Rectal smooth muscle tissue (tissue), 1 donor: ENCODE measurements at regions not wholly inside any gene's neighbourhood (a gene's known extent, or its start where the extent isn't known, plus 50 kb on each side); places are given as distances from the start of the nearest gene placed in this dataset.

ENCODE experiments used
- H3K27ac ChIP-seq: one replicate; pipeline ENCODE4 v1.7.0; 2013; ENCODE audit warnings: low read depth, low read length, inconsistent platforms
- H3K27me3 ChIP-seq: one replicate; pipeline ENCODE4 v1.7.0; 2013; ENCODE audit warnings: low read length; ENCODE audit not compliant: control insufficient read depth, insufficient read depth
- H3K36me3 ChIP-seq: one replicate; pipeline ENCODE4 v1.7.0; 2013; ENCODE audit warnings: low read length; ENCODE audit not compliant: control insufficient read depth, insufficient read depth
- H3K4me1 ChIP-seq: one replicate; pipeline ENCODE4 v1.7.0; 2013; ENCODE audit warnings: low read length; ENCODE audit not compliant: control insufficient read depth, insufficient read depth
- H3K4me3 ChIP-seq: one replicate; pipeline ENCODE4 v1.7.0; 2013; ENCODE audit warnings: low read length
- H3K9ac ChIP-seq: one replicate; pipeline ENCODE4 v1.7.0; 2013; ENCODE audit warnings: low read length

DNA sequence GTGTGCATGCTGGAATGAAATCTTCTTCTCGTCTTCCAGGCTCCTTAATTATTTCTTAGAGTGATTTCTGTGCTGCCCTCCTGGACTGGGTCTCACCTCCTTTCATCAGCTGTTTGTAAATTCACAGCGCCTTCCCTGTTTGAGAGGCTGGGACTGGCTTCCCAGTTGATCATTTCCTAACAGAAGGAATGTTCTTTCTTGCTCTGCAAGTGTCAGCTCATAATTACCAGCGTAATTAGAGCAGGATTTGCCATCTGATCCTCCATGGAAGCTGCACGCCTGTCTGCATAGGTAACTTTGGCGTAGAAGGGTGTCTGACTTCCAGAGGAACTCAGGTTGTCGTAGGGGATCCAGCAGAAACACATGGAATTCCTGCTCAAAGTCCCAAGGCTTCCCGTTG, 375.0 kb upstream of the EEF2KMT start:
- Histone ChIP-seq H3K4me1 (no peaks in the 10 kb centered on the region), H3K36me3 (no peaks in the 10 kb centered on the region), H3K4me3 (no peak overlapping the region), H3K27me3 (no peaks in the 10 kb centered on the region), H3K27ac (no peak overlapping the region), H3K9ac (no peak overlapping the region)

DNA sequence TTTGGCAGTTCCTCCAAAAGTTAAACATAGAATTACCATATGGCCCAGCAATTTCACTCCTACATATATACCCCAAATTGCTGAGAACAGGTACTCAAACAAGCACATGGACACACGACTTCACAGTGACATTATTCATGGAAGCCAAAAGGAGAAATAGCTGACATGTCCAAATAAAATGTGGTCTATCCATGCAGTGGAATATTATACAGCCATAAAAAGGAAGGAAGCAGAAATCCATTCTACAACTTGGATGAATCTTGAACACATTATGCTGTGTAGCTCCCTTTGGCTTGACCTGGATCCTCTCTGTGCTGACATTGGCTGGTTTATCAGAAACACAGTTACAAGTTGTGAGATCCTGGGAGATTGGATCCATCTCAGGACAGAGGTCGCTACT, 370.9 kb upstream of the EEF2KMT start:
- Histone ChIP-seq H3K4me3 (no peak overlapping the region), H3K27ac (no peak overlapping the region), H3K9ac (no peak overlapping the region), H3K36me3 (no peaks in the 10 kb centered on the region), H3K4me1 (no peaks in the 10 kb centered on the region), H3K27me3 (no peaks in the 10 kb centered on the region)

DNA sequence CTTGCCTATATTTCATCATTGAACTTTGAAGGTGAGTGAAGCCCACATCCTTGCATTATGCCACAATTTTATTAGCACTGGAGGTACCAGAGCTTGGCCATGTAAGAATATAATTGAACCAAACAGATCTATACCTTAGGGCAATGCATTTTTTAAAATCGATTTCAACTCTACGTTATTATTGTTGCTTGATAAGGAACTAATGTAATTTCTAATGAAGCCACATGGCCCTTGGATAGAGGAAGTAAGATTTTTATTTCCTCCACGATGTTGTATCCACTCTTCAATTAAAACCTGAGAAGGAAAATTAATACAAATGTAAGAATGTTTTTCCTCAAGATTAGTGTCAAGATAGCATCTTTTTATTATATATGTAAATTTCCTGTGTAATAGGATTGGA, 370.0 kb upstream of the EEF2KMT start:
- Histone ChIP-seq H3K4me1 (no peaks in the 10 kb centered on the region), H3K27ac (no peak overlapping the region), H3K4me3 (no peak overlapping the region), H3K9ac (no peak overlapping the region), H3K36me3 (no peaks in the 10 kb centered on the region), H3K27me3 (no peaks in the 10 kb centered on the region)

GRCh38 chr16:5466551-5466950, 369.0 kb upstream of the EEF2KMT start:
- Histone ChIP-seq H3K9ac (no peak overlapping the region), H3K4me3 (no peak overlapping the region), H3K4me1 (no peaks in the 10 kb centered on the region), H3K27ac (no peak overlapping the region), H3K27me3 (no peaks in the 10 kb centered on the region), H3K36me3 (no peaks in the 10 kb centered on the region)

DNA sequence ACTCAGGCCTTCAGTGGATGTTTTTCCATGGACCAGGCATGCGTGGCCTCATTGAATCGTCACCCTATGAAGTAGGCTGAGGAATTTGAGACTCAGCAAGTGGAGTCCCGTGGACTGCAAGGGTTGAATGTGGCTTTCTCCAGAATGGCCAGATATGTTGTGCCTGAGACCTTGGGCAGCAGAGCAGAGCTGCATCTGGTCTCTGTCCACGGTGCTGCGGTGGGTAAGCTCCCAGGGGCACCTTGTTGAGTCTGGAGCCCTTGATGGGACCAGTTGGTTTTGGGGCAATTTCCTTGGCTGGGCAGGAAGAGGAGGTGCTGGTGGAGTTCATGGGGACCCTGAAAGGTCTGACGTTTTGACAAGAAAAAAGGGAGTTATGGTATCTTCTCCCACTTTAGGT, 368.1 kb upstream of the EEF2KMT start:
- Histone ChIP-seq H3K27me3 (no peaks in the 10 kb centered on the region), H3K27ac (no peak overlapping the region), H3K4me3 (no peak overlapping the region), H3K9ac (no peak overlapping the region), H3K4me1 (no peaks in the 10 kb centered on the region), H3K36me3 (no peaks in the 10 kb centered on the region)

GRCh38 chr16:5463820-5464219, 366.2 kb upstream of the EEF2KMT start:
- Histone ChIP-seq H3K9ac (no peak overlapping the region), H3K27me3 (no peaks in the 10 kb centered on the region), H3K4me3 (no peak overlapping the region), H3K4me1 (no peaks in the 10 kb centered on the region), H3K36me3 (no peaks in the 10 kb centered on the region), H3K27ac (no peak overlapping the region)

- Histone ChIP-seq H3K36me3 (no peaks in the 10 kb centered on the region), H3K4me3 (no peak overlapping the region), H3K9ac (no peak overlapping the region), H3K27me3 (no peaks in the 10 kb centered on the region), H3K4me1 (no peaks in the 10 kb centered on the region), H3K27ac (no peak overlapping the region)
Measured at GRCh38 chr16:5461574-5461973, 364.0 kb upstream of the EEF2KMT start.

DNA sequence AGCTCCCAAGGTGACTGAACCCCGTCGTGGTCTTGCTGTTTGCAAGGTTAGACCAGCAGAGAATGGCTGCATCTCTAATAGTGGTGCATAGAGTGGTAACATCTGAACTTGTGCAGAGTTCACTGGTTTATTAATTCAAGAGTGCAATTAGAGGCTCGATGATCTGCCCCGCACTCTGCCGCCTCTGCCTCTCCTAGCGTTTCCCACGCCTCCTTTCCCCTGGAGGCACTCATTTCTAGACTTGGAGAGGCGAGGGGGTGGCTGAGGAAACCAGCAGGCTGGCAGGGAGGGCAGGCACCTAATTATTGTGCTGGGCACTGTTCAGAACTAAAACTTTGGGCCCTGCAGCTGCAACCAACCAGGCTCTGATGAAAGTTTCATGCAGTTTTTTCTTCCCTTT, 363.5 kb upstream of the EEF2KMT start:
- Histone ChIP-seq H3K4me3 (no peak overlapping the region), H3K27ac (no peak overlapping the region), H3K9ac (no peak overlapping the region), H3K36me3 (no peaks in the 10 kb centered on the region), H3K27me3 (no peaks in the 10 kb centered on the region), H3K4me1 (no peaks in the 10 kb centered on the region)

DNA sequence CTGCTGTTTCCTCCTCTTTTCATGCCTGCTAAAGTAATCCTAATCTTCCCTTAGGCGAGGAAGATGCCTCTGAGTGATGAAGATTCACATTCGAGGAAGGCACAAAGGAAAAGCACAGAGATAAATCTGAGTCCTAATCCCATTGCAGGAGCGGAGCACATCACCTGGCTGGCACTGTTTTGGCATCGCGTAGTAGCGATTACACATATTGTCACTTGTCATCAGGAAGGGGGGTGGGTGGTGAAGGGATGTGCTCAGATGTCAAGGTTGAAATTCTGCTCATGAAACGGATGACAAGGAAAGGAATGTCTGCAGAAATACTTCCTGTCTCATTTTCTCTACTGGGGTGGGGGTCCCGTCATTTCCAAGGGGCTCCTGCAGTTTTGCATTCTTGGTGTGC, 363.1 kb upstream of the EEF2KMT start:
- no peak overlapping the region for H3K27ac ChIP-seq
- H3K27me3 ChIP-seq: no peaks in the 10 kb centered on the region
- H3K4me1 ChIP-seq: no peaks in the 10 kb centered on the region
- H3K36me3 ChIP-seq: no peaks in the 10 kb centered on the region
- H3K9ac ChIP-seq: no peak overlapping the region
- H3K4me3 ChIP-seq: no peak overlapping the region

DNA sequence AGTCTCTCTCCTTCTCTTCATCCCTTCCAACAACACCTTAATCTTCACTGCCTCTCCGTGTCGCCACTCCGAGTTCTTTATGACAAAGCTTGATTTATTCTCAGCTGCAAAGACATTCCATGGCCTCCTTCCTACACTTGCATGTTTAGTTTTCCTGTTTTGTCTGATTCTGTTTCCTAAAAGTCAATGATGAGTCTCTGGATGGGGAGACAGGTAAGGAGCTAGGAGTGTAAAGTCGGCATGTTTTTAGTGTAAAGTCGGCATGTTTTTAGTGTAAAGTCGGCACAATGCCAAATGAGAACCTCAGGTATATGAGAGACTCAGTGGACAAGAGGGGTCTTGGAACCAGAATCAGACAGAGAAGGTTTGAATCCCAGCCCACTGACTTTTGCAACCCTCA, 362.3 kb upstream of the EEF2KMT start:
- H3K4me3 ChIP-seq: no peak overlapping the region
- H3K4me1 ChIP-seq: no peaks in the 10 kb centered on the region
- H3K27me3 ChIP-seq: no peaks in the 10 kb centered on the region
- H3K9ac ChIP-seq: no peak overlapping the region
- H3K36me3 ChIP-seq: no peaks in the 10 kb centered on the region
- no peak overlapping the region for H3K27ac ChIP-seq

DNA sequence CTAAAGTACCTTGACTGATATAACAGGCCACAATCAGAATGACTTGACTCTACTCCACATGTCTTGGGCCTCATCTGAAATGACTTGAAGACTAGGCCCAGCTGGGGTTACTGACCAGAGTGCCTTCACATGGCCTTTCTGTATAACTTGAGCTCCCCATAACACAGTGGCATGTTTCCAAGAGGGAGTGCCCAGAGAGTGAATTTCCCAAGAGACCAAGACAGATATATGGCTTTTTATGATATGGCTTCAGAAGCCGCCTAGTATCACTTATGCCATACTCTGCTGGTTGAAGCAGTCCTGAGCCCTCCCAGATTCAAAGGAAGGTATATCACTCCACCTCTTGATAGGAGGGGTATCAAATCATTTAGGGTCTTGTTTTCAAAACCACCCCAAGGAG, 357.5 kb upstream of the EEF2KMT start:
- no peak overlapping the region for H3K27ac ChIP-seq
- no peaks in the 10 kb centered on the region for H3K27me3 ChIP-seq
- no peak overlapping the region for H3K4me3 ChIP-seq
- no peaks in the 10 kb centered on the region for H3K4me1 ChIP-seq
- H3K36me3 ChIP-seq: no peaks in the 10 kb centered on the region
- H3K9ac ChIP-seq: no peak overlapping the region

DNA sequence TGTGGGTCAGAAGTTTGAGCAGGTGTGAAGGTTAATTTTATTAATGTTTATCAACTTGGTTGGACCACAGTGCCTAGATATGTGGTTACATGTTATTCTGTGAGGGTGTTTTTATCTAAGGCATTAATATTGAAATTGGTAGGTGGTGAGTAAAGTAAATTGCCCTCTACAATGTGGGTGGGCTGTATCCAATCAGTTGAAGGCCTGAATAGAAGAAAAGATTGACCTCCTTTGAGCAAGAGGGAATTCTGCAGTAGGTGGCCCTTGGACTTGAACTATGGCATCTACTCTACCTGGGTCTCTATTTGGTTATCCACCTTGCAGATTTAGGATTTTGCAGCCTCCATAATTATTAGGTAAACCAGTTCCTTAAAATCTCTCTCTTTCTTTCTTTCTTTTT, 356.8 kb upstream of the EEF2KMT start:
- Histone ChIP-seq H3K9ac (no peak overlapping the region), H3K27ac (no peak overlapping the region), H3K27me3 (no peaks in the 10 kb centered on the region), H3K4me1 (no peaks in the 10 kb centered on the region), H3K36me3 (no peaks in the 10 kb centered on the region), H3K4me3 (no peak overlapping the region)

- H3K9ac ChIP-seq: no peak overlapping the region
- H3K4me1 ChIP-seq: no peaks in the 10 kb centered on the region
- H3K36me3 ChIP-seq: no peaks in the 10 kb centered on the region
- H3K4me3 ChIP-seq: no peak overlapping the region
- no peak overlapping the region for H3K27ac ChIP-seq
- no peaks in the 10 kb centered on the region for H3K27me3 ChIP-seq
Measured at GRCh38 chr16:5451641-5452040, 354.0 kb upstream of the EEF2KMT start.
